DND-41 (cell line): ENCODE measurements at regions not wholly inside any gene's neighbourhood (a gene's known extent, or its start where the extent isn't known, plus 50 kb on each side); places are given as distances from the start of the nearest gene placed in this dataset.

Experiments used
- ATAC-seq: fragments of 200-7000 bp; cut with Tn5 transposase; 3 replicates; pipeline ENCODE4 v1.9.1; 2021; ENCODE audit warnings: low read depth; ENCODE audit not compliant: insufficient read depth
- DNase-seq: peaks from one replicate; pipeline ENCODE4 v3.0.0-alpha.2; 2020
- H2AFZ ChIP-seq: 2 replicates; pipeline ENCODE4 v1.6.0; 2012; ENCODE audit warnings: low read depth, low read length
- H3K27ac ChIP-seq: 2 replicates; pipeline ENCODE4 v1.5.1; 2012; ENCODE audit warnings: low read length, inconsistent platforms
- H3K27me3 ChIP-seq: fragments of 200-600 bp; sonication (generic); 2 replicates; pipeline ENCODE4 v1.6.0; 2012; ENCODE audit warnings: low read length, mild to moderate bottlenecking, inconsistent platforms; ENCODE audit not compliant: insufficient read depth, poor library complexity
- H3K36me3 ChIP-seq: 2 replicates; pipeline ENCODE4 v1.5.1; 2012; ENCODE audit warnings: low read length, inconsistent platforms; ENCODE audit not compliant: insufficient read depth
- H3K4me1 ChIP-seq: 2 replicates; pipeline ENCODE4 v1.5.1; 2012; ENCODE audit warnings: mild to moderate bottlenecking, low read length; ENCODE audit not compliant: insufficient read depth
- H3K4me2 ChIP-seq: 2 replicates; pipeline ENCODE4 v1.6.0; 2012; ENCODE audit warnings: mild to moderate bottlenecking, moderate library complexity, low read length, inconsistent platforms; ENCODE audit not compliant: insufficient read depth
- H3K4me3 ChIP-seq, 2 experiments: fragments of 200-600 bp in 1 of 2; shearing (Covaris generic) in 1 of 2; 2 replicates each; pipeline ENCODE4 v1.5.1; 2012 to 2016; ENCODE audit warnings: inconsistent platforms in 2 of 2, low read length in 2 of 2, mild to moderate bottlenecking in 2 of 2, low read depth in 1 of 2, moderate library complexity in 1 of 2
- H3K79me2 ChIP-seq: 2 replicates; pipeline ENCODE4 v1.6.0; 2012; ENCODE audit warnings: low read length, inconsistent platforms; ENCODE audit not compliant: insufficient read depth
- H3K9ac ChIP-seq: 2 replicates; pipeline ENCODE4 v1.6.0; 2012; ENCODE audit warnings: low read depth, mild to moderate bottlenecking, inconsistent platforms, low read length, moderate library complexity
- H3K9me3 ChIP-seq: 2 replicates; pipeline ENCODE4 v1.5.1; 2012; ENCODE audit warnings: low read length, moderate library complexity, mild to moderate bottlenecking, inconsistent platforms; ENCODE audit not compliant: insufficient read depth, severe bottlenecking
- H4K20me1 ChIP-seq: 2 replicates; pipeline ENCODE4 v1.6.0; 2012; ENCODE audit warnings: low read length; ENCODE audit not compliant: insufficient read depth
- CTCF ChIP-seq: IDR thresholded peaks from 2 replicates; pipeline ENCODE4 v1.5.1; 2012; ENCODE audit warnings: borderline replicate concordance, low read length, moderate library complexity, mild to moderate bottlenecking; ENCODE audit not compliant: poor library complexity, severe bottlenecking; ENCODE audit errors: extremely low read depth
- EZH2 ChIP-seq: IDR thresholded peaks from 3 replicates; pipeline ENCODE4 v1.6.1; 2012; ENCODE audit warnings: borderline replicate concordance, low read depth, mild to moderate bottlenecking, moderate library complexity, low read length, inconsistent platforms; ENCODE audit not compliant: severe bottlenecking

GRCh38 chr6:155690820-155691219, 235.2 kb upstream of the NOX3 start:
- Histone ChIP-seq H3K27me3 (no peaks in the 10 kb centered on the region), H3K27ac (no peak overlapping the region), H3K4me1 (no peaks in the 10 kb centered on the region), H3K4me2 (no peak overlapping the region), H2AFZ (no peak overlapping the region), H3K79me2 (no peaks in the 10 kb centered on the region), H3K9ac (no peak overlapping the region), H3K36me3 (no peaks in the 10 kb centered on the region), H4K20me1 (no peaks in the 10 kb centered on the region), H3K9me3 (no peaks in the 10 kb centered on the region), H3K4me3 (no peak overlapping the region)
- ATAC-seq (no peak), DNase-seq (no peak)
- TF ChIP-seq EZH2, result no peak
- no peak for TF ChIP-seq CTCF

GRCh38 chr6:155687645-155688044, 232.0 kb upstream of the NOX3 start:
- Histone ChIP-seq H3K27me3 (no peaks in the 10 kb centered on the region), H3K4me1 (no peaks in the 10 kb centered on the region)

GRCh38 chr6:155684416-155685196, 229.0 kb upstream of the NOX3 start:
- Histone ChIP-seq H3K4me3 (no peak overlapping the region), H3K9me3 (no peaks in the 10 kb centered on the region), H3K27ac (no peak overlapping the region), H3K4me2 (no peak overlapping the region), H3K79me2 (no peaks in the 10 kb centered on the region), H3K4me1 (no peaks in the 10 kb centered on the region), H4K20me1 (no peaks in the 10 kb centered on the region), H2AFZ (no peak overlapping the region), H3K36me3 (no peaks in the 10 kb centered on the region), H3K27me3 (no peaks in the 10 kb centered on the region), H3K9ac (no peak overlapping the region)
- no peak for DNase-seq
- ATAC-seq, result no peak
- TF ChIP-seq EZH2 (no peak), CTCF (no peak)

More at GRCh38 chr6:155687645-155688044, 232.0 kb upstream of the NOX3 start:
- Histone ChIP-seq H3K9ac (no peak overlapping the region), H4K20me1 (no peaks in the 10 kb centered on the region), H3K4me2 (no peak overlapping the region), H2AFZ (no peak overlapping the region), H3K9me3 (no peaks in the 10 kb centered on the region), H3K79me2 (no peaks in the 10 kb centered on the region), H3K4me3 (no peak overlapping the region), H3K36me3 (no peaks in the 10 kb centered on the region), H3K27ac (no peak overlapping the region)
- no peak for DNase-seq
- TF ChIP-seq EZH2 (no peak), CTCF (no peak)
- ATAC-seq, result no peak
